ENCODE measurements at regions not wholly inside any gene's neighbourhood (a gene's known extent, or its start where the extent isn't known, plus 50 kb on each side); places are given as distances from the start of the nearest gene placed in this dataset.
"Not testable (repeated sequence)": the region's sequence is repeated elsewhere in the genome, so short reads cannot be mapped to it uniquely, and the experiment has no call there.

DNA sequence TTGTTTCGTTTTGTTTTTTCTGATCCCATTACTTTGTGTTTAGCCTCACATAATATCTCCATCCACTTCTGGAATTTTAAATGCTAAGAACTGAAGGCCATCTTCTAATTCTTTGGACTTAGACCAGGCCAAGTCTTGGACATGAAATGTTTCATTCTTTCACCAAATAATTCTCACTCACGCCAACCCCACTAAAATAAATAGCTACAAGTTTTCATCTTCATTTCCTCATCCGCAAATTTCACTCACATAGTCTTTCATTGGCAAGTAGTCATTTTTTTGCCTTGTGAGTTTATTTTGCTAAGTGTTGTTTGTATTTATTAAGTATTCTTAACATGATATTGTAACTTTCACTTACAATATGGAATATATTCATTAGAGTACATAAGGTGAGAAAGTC, 1188.6 kb upstream of the SEMA6A start:
- DNase-seq (ENCODE audit: low read depth in 4 of 4, low spot score in 2 of 4) = no peak

DNA sequence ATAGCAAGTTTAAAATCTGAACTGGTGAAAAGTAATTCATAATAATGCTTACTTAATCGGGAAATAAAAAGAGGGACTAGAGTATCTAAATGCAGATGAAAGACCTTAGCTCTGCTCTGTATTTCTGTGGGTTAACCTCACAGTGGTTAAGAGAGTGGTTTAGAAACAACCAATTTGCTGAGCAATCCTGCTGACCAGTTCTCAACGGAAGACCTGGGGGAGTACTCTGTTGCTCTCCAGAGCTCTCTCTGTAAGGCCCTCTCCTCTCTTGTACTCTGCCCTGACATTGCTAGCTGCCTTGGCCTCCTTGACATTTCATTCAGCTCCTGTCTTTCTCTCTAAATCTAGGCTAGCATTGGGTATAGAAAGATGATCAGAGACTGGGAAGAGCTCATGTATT, 1186.6 kb upstream of the SEMA6A start:
- DNase-seq (ENCODE audit: low read depth in 4 of 4, low spot score in 2 of 4) = no peak

DNA sequence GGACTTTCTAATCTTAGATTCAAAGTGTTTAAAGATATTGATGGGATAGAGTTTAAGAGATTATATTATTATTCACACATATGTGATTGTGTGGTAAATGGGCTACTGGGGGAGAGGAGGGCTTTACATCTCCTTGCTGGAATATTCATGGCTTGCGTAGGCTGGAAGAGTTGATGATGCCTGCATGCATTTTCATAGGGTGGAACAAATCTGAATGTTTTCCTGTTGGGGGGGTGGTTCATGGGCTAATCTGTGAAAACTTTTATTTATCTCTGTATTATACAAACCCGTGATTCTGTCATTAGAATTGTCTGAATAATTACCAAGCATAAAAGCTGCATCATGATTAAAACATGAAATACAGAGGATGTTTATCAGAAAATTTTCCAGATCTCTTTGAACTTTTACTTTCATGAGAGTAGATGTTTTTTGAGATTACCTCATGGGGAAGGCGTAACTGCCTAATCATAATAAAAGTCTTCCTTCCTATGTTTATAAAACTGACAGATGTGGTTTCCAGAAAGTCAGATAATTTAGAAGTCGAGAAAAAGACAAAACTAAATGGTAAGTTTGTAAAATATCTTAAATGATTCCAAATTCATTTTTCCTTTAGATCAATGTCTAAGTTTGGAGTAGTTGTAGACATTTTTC, 1185.4 kb upstream of the SEMA6A start:
- no peak for DNase-seq (ENCODE audit: low read depth in 4 of 4, low spot score in 2 of 4)

DNA sequence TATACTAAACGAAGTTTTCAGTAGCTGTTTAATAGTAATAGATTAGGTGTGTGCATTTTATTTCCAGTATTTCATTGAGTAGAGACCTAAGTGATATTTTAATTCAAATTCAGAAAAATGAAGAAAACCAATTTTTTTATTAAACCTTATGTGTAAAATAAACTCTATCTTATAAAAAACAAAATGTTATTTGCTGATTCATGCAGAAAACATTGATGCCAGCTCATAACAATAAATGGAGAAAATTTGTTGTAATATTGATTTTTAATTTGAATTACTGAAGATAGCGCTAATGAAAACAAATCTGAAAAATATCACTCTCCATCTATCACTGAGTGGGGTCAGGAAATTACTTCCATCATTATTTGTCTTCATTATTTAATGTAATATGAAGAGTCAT, 1177.8 kb upstream of the SEMA6A start:
- no peak for DNase-seq (ENCODE audit: low read depth in 4 of 4, low spot score in 2 of 4)

DNA sequence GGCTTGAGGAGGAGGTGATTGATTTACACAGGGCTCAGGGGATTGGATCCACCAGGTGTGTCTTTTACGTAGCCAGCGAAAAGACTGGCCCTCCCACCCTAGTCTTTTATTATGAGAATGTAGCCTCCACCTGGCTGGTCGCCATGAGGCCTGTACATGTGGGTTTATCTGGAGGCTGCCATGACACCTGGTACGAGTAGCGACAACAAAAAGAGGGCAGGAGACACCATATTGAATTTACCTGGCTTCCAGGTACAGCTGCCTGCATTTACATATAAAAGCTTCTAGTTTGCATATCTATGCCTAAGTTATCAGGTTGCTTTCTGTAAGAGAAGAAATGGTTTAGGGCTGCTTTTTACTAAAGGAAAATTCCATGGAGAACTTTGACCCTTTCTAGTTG, 1173.7 kb upstream of the SEMA6A start:
- no peak for DNase-seq (ENCODE audit: low read depth in 4 of 4, low spot score in 2 of 4)

DNA sequence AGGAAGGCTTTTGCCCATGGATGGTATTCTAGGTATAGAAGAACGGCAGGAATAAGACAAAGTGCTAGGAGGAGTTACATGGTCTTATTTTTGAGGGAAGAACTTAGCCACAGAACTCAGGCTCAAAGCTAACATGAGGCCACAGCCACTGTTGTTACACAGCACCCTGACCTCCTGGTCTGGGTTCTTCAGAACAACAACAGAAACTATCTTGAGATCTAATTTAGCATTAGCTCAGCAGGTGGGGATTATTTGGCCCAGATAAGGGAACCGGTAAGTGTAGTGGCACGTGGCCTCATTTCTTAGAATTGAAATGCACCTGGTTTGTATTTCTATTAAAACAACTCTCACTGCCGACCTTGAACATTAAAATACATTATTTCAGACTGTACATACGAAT, 1168.7 kb upstream of the SEMA6A start:
- no peak for DNase-seq (ENCODE audit: low read depth in 4 of 4, low spot score in 2 of 4)

DNA sequence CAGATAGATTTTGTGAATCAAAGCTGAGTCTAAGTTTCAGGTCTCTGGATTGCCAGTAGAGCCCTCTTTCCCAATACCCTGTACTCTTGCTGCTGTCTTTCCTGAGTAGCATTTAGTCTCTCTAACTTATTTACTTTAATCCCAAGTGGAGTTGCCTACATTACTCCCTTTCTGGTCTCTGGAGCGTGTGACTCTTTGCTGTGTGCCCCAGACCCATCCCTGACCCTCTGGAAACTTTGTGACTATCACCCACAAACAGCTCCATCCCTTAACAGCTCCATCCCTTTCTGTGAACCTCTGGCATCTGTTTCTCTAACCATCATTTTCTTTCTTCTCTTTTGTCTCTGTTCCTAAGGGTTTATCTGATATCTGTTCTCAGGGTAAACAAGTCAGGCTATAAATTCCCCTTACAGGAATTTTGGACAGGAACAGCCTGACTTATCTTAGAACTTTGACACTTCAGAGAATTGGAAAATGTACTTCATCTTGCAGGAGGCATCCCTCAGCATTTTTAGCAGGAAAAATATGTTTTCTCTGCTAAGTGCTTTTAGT, 1167.1 kb upstream of the SEMA6A start:
- no peak for DNase-seq (ENCODE audit: low read depth in 4 of 4, low spot score in 2 of 4)

DNA sequence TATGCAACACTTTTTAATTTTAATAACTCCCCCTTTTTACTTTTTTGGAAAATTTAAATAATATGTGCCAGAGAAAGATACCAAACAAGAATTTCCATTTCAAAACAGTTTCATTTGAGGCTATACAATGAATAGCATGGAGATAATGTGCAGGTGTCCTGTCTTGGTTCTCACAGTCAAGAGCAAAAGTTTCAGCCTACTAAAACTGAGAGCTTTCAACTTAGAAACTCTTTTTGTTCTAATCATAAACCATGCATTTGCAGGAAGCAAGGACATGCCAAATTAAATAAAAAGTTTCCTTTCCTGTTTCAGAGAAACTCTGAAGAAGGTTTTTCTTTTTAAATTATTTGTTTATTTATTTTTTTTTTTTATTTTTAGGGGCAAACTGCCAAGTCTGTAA, 1165.6 kb upstream of the SEMA6A start:
- DNase-seq (ENCODE audit: low read depth in 4 of 4, low spot score in 2 of 4) = no peak

DNA sequence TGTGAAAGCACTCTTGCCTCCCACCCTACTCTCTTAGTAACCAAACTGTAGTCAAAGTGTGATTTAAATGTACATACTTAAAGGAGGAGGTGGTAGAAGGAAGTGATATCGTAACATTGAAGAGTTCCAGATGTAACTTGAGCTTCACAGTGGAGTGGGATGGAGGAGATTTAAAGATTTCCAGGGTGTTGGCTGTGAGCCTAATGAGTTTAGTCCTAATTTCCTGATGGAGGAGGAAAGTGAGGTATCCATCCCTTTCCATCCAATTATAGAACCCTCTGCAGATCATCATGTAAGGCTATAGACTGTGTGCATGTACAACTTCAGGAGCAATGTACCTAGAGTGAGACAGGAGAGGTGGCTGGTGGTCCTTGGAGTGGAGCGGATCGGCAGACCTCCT, 1163.9 kb upstream of the SEMA6A start:
- DNase-seq (ENCODE audit: low read depth in 4 of 4, low spot score in 2 of 4) = no peak

DNA sequence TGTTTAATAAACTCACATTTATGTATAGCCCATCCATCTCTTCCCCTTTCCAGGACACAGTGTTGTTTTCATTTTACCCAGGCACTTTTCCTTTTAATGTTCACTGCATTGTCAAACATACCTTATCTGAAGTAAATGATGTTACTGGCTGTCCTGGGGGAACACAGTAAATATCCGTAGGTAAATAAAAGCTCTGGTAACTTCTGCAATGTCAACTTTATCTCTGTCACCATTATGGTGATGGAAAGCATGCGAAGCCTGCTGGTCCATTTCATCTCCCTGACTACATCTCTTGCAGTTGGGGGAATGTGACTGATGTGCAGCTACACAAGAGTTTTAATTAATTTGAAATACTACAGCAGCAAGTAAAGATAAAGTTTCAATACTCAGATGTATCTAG, 1162.1 kb upstream of the SEMA6A start:
- DNase-seq (ENCODE audit: low read depth in 4 of 4, low spot score in 2 of 4) = no peak

DNA sequence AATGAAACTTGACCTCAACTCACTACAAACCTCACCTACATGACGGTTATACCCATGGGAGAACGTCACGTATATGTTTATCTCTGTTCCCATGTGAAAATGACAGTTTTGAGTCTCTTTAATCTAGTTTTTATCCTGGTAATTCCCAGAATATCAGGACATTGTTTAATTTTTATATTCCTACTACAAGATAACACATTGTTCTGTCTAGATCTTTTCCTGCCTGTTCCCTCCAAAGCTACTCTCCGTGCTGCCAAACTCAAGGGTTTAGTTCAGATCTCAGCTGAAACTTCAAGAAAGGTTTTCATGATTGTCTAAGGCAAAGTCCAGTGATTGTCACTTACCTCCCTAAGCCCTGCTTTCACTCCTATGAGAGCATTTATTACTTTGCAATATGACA, 1159.4 kb upstream of the SEMA6A start:
- DNase-seq (ENCODE audit: low read depth in 4 of 4, low spot score in 2 of 4) = no peak

DNA sequence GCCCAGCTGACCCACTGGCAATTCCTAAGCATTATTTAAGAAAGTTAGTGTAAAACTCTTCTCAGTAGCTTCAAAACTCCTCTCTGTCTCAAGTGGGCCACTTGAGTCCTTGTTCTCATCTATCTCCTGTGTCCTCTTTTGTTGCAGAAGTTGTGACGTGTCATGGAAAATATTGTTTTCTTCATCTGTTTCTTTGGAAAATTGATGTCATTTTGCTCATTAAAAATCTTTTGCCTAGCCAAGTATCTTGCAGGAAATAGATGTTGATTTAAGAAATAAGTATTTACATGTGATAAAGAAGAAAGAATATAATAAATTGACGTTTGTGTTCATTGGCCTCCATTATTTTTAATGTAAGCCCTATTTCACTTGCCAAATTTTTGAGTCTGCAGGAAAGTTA, 1158.4 kb upstream of the SEMA6A start:
- DNase-seq (ENCODE audit: low read depth in 4 of 4, low spot score in 2 of 4) = no peak

DNA sequence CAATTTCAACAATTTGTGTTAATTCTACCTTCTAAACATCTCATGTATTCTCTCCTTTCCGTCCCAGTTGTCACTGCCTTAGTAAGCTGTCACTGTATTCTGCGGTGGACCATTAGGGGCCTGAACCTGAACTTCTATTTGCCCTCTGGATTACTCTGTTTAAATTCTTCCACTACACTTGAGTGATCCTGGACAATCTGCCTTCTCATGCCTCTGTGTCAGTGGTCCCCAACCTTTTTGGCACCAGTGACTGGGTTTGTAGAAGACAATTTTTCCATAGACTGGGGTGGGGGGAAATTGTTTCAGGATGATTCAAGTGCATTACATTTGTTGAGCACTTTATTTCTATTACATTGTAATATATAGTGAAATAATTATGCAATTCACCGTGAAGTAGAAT, 1157.6 kb upstream of the SEMA6A start:
- DNase-seq (ENCODE audit: low read depth in 4 of 4, low spot score in 2 of 4) = no peak

DNA sequence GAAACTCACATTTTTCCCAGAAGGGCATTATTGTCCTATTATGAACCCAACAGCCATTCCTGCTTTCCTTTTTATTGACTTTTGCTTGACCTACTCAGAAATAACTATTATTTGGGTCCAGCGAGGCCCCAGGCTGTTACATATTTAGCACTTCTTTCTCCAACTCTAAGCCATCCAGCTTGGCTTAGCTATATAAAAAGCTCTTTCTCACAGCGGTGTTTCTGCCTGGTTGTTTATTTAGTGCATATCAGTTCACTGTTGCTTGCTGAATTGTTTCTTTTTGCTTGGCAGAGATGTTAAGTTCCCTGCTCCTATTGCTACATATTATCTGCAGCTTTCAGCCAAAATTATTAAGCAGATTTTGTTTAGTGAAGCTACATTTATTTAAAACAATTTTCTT, 1156.8 kb upstream of the SEMA6A start:
- DNase-seq (ENCODE audit: low read depth in 4 of 4, low spot score in 2 of 4) = no peak

DNA sequence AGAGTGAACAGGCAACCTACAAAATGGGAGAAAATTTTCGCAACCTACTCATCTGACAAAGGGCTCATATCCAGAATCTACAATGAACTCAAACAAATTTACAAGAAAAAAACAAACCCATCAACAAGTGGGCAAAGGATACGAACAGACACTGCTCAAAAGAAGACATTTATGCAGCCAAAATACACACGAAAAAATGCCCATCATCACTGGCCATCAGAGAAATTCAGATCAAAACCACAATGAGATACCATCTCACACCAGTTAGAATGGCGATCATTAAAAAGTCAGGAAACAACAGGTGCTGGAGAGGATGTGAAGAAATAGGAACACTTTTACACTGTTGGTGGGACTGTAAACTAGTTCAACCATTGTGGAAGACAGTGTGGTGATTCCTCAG, 1146.2 kb upstream of the SEMA6A start:
- DNase-seq (ENCODE audit: low read depth in 4 of 4, low spot score in 2 of 4) = not testable (repeated sequence)

DNA sequence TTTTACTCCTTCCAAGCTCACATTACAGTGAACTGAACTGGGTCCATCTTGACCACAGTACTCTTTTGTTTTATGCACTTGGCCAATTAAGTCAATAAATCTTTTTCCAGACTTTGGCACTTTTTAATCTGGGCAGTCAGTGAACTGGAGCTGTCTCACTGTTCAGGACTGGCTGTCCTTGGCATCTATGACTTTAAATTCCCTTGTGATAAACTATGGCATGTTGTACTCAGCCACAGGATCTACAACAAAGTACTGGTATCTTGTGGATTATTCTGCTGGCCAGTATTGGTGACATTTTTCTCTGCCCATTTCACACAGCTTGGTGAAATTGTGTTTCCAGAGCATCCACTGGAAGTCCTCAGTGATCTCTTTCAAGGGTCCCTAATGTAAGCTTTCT, 1144.8 kb upstream of the SEMA6A start:
- no peak for DNase-seq (ENCODE audit: low read depth in 4 of 4, low spot score in 2 of 4)

DNA sequence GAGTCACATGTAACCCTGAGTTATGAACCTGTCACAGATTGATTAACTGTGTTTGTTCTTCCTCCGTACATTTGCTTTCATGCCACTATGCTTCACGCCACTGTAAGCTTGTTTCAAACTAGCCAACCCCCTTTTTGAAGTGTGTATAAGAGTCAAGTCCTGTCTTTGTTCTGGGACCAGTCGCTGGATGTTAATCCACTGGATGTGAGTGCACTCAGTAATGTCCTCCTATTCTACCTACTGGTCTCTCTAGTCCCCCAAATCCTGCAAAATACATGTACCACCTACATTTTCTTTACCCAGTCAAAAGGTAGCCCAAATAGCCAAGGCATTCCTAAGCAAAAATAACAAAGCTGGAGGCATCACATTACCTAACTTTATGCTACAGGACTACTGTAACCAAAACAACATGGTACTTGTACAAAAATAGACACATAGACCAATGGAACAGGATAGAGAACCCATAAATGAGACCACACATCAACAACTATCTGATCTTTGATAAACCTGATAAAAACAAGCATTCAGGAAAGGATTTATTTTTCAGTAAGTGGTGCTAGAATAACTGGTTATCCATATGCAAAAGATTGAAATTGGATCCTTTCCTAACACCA, 1139.1 kb upstream of the SEMA6A start:
- DNase-seq (ENCODE audit: low read depth in 4 of 4, low spot score in 2 of 4) = no peak

DNA sequence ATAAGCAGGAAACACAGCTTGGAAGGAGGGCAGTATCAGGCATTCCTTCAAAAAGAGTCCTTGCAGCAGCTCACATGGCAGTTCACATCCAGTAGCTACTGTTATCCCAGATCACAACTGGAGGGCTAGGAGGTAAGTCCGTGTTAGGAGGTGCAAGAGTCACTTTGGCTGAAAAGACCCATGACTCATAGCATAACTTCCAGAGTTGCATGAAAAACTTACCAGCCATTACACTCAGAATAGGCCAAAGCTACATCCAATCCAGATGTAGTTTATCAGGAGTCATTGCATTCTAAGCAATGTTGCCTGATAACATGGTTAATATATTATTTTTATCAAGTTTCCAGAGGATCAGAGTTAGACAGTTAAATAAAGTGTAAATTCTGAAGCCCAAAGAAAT, 1126.4 kb upstream of the SEMA6A start:
- no peak for DNase-seq (ENCODE audit: low read depth in 4 of 4, low spot score in 2 of 4)

DNA sequence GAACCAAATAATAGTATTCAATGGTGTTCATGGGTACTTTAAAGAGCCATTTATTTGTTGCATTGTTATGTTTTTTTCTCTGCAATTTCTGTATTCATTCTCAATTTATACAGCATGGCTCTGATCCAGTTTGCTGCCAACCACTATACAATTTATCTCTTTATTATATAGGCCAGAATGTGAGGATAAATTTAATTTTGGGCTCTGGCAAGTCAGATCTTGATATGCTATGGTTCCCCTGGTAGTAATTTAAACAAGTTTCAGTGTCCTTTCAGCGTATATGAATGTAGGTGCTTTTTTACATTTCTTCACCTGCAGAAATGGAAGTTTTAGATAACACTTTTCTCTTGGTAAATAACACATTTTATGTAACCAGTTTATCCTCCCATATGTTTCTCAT, 1118.0 kb upstream of the SEMA6A start:
- no peak for DNase-seq (ENCODE audit: low read depth in 4 of 4, low spot score in 2 of 4)

DNA sequence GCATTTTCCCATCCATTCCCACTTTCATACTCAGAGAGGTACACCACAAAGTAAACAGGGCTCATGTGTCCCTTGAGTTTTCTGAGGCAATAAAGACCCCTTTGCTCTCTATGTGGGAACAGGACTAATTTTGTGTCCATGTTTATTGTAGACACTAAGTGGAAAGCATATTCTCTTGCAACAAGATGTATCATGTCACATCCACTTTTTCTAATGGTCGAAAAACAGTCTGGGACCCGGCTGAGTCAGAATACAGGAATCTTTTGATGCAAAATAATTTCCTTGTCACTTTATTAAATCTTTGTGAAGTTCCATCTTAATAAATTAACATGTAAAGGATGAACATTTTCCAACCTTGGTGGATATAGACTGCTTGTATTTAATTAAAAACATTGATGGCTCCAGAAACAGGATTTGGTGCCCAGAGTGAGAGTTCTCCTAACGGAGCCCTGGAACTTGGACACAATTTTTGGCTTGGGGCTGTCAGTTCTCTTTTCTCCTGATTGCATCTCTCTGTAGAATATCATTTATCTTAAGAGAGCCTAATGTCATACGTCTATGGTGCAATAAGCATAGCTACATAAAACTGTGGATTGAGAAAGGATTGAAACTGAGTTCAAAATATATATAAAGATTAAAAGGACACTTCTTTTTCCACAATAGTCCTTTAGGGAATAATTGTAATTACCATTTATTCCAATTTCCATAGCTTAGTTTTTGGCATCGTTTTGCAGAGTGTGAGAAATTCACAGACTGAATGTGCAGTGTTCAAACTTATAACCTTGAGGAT, 1116.7 kb upstream of the SEMA6A start:
- DNase-seq (ENCODE audit: low read depth in 4 of 4, low spot score in 2 of 4) = no peak

DNA sequence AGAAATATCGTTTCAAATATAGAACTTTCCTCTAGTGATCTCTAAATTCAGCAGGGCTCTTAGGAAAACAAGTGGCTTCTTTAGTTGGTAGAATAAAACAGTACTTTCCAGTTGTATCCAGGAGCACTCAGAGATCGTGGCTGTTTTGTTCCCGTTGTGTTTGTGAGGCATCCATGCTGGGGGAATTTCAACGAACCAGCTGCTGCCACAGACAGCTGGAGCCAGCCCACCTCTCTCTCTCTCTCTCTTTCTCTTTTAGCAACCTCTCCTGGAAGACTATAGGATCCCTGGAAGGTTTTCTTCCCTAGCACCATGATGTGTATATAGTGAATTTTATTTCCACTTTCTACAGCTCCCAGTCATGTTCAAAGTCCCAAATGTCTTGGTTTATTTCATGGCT, 1116.0 kb upstream of the SEMA6A start:
- DNase-seq (ENCODE audit: low read depth in 4 of 4, low spot score in 2 of 4) = no peak

DNA sequence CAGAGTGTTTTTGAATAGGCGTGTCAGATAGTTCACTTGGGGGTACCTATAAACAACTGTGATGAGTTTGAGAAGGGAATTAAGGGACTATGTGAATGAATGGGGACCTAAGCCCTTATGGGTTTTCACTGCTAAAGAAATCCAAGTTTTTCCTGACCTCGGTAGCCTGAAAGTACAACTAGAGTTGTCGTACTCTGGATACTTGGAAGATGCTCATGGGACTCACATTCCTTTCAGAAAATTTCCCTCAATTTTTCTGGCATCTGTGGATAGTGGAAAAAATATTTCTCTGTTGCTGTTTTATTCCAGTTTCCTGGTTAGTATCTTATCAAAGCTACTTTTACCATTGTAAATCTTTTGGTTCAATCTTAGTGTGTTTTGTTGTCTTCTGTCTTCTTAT, 1112.3 kb upstream of the SEMA6A start:
- DNase-seq (ENCODE audit: low read depth in 4 of 4, low spot score in 2 of 4) = no peak

All from left renal cortex interstitium (tissue), 4 donors.